ENCODE measurements at regions not wholly inside any gene's neighbourhood (a gene's known extent, or its start where the extent isn't known, plus 50 kb on each side); places are given as distances from the start of the nearest gene placed in this dataset.

DNA sequence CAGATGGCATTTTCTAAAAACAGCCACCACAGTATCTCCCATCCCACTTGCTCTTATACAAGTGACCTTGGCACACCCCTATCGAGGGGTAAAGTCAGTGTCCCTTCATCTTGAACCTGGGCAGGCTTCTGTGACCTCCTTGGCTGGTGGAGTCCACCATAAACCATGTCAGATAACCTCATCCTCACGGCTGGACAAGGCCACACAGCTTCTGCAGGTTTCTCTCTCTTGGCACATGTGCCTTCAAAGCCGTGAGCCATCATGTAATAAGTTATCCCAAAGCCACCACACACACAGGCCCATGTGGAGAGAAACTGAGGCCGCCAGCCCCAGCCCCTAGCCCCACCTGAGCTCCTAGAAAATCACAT, 105.4 kb downstream of the SNX5 start:
- TF ChIP-seq, protein P1, sequence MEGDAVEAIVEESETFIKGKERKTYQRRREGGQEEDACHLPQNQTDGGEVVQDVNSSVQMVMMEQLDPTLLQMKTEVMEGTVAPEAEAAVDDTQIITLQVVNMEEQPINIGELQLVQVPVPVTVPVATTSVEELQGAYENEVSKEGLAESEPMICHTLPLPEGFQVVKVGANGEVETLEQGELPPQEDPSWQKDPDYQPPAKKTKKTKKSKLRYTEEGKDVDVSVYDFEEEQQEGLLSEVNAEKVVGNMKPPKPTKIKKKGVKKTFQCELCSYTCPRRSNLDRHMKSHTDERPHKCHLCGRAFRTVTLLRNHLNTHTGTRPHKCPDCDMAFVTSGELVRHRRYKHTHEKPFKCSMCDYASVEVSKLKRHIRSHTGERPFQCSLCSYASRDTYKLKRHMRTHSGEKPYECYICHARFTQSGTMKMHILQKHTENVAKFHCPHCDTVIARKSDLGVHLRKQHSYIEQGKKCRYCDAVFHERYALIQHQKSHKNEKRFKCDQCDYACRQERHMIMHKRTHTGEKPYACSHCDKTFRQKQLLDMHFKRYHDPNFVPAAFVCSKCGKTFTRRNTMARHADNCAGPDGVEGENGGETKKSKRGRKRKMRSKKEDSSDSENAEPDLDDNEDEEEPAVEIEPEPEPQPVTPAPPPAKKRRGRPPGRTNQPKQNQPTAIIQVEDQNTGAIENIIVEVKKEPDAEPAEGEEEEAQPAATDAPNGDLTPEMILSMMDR (IDR thresholded peaks at IDR 0.05; ENCODE audit: low read depth, low read length), result no peak
- TF ChIP-seq EZH2phosphoT487 (IDR thresholded peaks at IDR 0.05; ENCODE audit: low read depth), result no peak
